Spleen (tissue), 11 donors: ENCODE measurements at regions not wholly inside any gene's neighbourhood (a gene's known extent, or its start where the extent isn't known, plus 50 kb on each side); places are given as distances from the start of the nearest gene placed in this dataset.

Experiments
- DNase-seq: peaks from one replicate; pipeline ENCODE4 v3.0.0-alpha.2; 2020
- H3K27ac ChIP-seq, 8 donors: fragments of 200-600 bp; sonication (generic) in 7 of 8; 1 replicate in 4 of 8; 2 replicates in 4 of 8; pipeline versions ENCODE4 v1.5.0 to v1.8.0; 2016 to 2021; ENCODE audit warnings: inconsistent platforms in 4 of 8, mild to moderate bottlenecking in 4 of 8, moderate library complexity in 1 of 8
- H3K27me3 ChIP-seq, 7 donors: fragments of 200-600 bp; sonication (generic) in 6 of 7; replicated peaks in 1 of 7; 1 replicate in 4 of 7; 2 replicates in 3 of 7; pipeline versions ENCODE4 v1.5.0 to v1.8.0; 2016 to 2021; ENCODE audit warnings: inconsistent platforms in 3 of 7, mild to moderate bottlenecking in 1 of 7
- H3K36me3 ChIP-seq, 6 donors: fragments of 200-600 bp; sonication (generic) in 5 of 6; 1 replicate in 4 of 6; 2 replicates in 2 of 6; pipeline versions ENCODE4 v1.5.0 to v1.8.0; 2016 to 2021; ENCODE audit warnings: inconsistent platforms in 2 of 6
- H3K4me1 ChIP-seq, 6 donors: fragments of 200-600 bp; sonication (generic) in 5 of 6; 1 replicate in 3 of 6; 2 replicates in 3 of 6; pipeline versions ENCODE4 v1.5.0 to v1.8.0; 2016 to 2021; ENCODE audit warnings: inconsistent platforms in 3 of 6
- H3K4me3 ChIP-seq, 8 donors: fragments of 200-600 bp; sonication (generic) in 7 of 8; 1 replicate in 4 of 8; 2 replicates in 4 of 8; pipeline versions ENCODE4 v1.5.0 to v1.8.0; 2016 to 2021; ENCODE audit warnings: inconsistent platforms in 4 of 8, mild to moderate bottlenecking in 4 of 8, moderate library complexity in 2 of 8
- H3K9me3 ChIP-seq, 8 donors: fragments of 200-600 bp; sonication (generic) in 7 of 8; 1 replicate in 4 of 8; 2 replicates in 4 of 8; pipeline versions ENCODE4 v1.5.0 to v1.8.0; 2016 to 2021; ENCODE audit warnings: inconsistent platforms in 4 of 8
- CTCF ChIP-seq, 11 experiments: fragments of 200-600 bp in 7 of 11; fragments of 450-650 bp in 4 of 11; sonication (generic) in 4 of 11; IDR thresholded peaks in 8 of 11; conservative IDR thresholded peaks in 3 of 11; 1 replicate in 7 of 11; 2 replicates in 4 of 11; pipeline versions ENCODE4 v1.4.0 to v1.8.0; 2016 to 2021; ENCODE audit warnings: antibody characterized with exemption in 11 of 11, inconsistent platforms in 4 of 11, mild to moderate bottlenecking in 1 of 11
- POLR2A ChIP-seq, 3 donors: fragments of 450-650 bp; IDR thresholded peaks; one replicate each; pipeline ENCODE4 v1.5.1; 2017; ENCODE audit warnings: antibody characterized with exemption in 3 of 3, mild to moderate bottlenecking in 1 of 3
- POLR2AphosphoS5 ChIP-seq, 3 donors: sonication (generic); formaldehyde crosslinking; IDR thresholded peaks; one replicate each; pipeline ENCODE4 v1.5.1; 2017; ENCODE audit warnings: antibody characterized with exemption in 3 of 3
- whole genome bisulfite sequencing, 5 donors: extraction: QIAGEN DNeasy Blood & Tissue Kit in 3 of 5; methylation state at CpG; one replicate each; pipeline versions ENCODE4 v1.1.5 to v1.1.7; 2013 to 2018; 5-methylcytosine and 5-hydroxymethylcytosine counted together
- intact Hi-C: fragments of 100-400 bp; cut with DNase I; formaldehyde crosslinking; loops from one replicate; pipeline ENCODE4 v1.15.0; 2023; ENCODE audit warnings: low total_unique reads
- donor health status: healthy with polysubstance abuse.
- donor health status: DM: no; HTN: no; CAD: no; lungs with moderate emphysema.
- donor health status: DM: no; HTN: no; CAD: no.
- donor health status: Bipolar disorder and iron deficiency.
- donor health status: healthy.
- donor health status: DM: no; HTN: no; CAD: no.
- donor health status: DM: yes; HTN: yes; CAD: no.

GRCh38 chr3:166917437-166917836, 462.7 kb downstream of the ZBBX start:
- TF ChIP-seq POLR2AphosphoS5 (IDR thresholded peaks at IDR 0.05) = no peak
- no peak for TF ChIP-seq POLR2A (IDR thresholded peaks at IDR 0.05)
- no peak for TF ChIP-seq CTCF (IDR thresholded peaks at IDR 0.05 in 8 of 11, conservative IDR thresholded peaks at IDR 0.05 in 3 of 11)
- Histone ChIP-seq H3K36me3 (no peaks in the 10 kb centered on the region), H3K27me3 (no peaks in the 10 kb centered on the region), H3K4me1 (no peaks in the 10 kb centered on the region), H3K4me3 (no peak overlapping the region), H3K9me3 (peaks cover 0 to 50% (median 31%) of the 10 kb centered on the region in 8 donors), H3K27ac (no peak overlapping the region)
- WGBS, 5 donors = 82 to 97% (median 96%) methylated on average over 1 of the region's 1 CpG
- no peak for DNase-seq
- intact Hi-C loops = no loop called here

- intact Hi-C loops = no loop called here
- Histone ChIP-seq H3K27ac (no peak overlapping the region), H3K9me3 (peaks cover 0 to 12% (median 0%) of the 10 kb centered on the region in 8 donors), H3K4me1 (no peaks in the 10 kb centered on the region), H3K27me3 (no peaks in the 10 kb centered on the region), H3K4me3 (no peak overlapping the region), H3K36me3 (no peaks in the 10 kb centered on the region)
- TF ChIP-seq POLR2A (IDR thresholded peaks at IDR 0.05) = no peak
- no peak for TF ChIP-seq CTCF (IDR thresholded peaks at IDR 0.05 in 8 of 11, conservative IDR thresholded peaks at IDR 0.05 in 3 of 11)
- no peak for TF ChIP-seq POLR2AphosphoS5 (IDR thresholded peaks at IDR 0.05)
- no peak for DNase-seq
Measured at GRCh38 chr3:166902374-166902773, 477.7 kb downstream of the ZBBX start.

GRCh38 chr3:166900866-166901577, 479.1 kb downstream of the ZBBX start:
- no peak overlapping the region for H3K4me3 ChIP-seq
- no peaks in the 10 kb centered on the region for H3K27me3 ChIP-seq
- TF ChIP-seq POLR2A (IDR thresholded peaks at IDR 0.05) (no peak), CTCF (IDR thresholded peaks at IDR 0.05 in 8 of 11, conservative IDR thresholded peaks at IDR 0.05 in 3 of 11) (no peak), POLR2AphosphoS5 (IDR thresholded peaks at IDR 0.05) (no peak)
- no peaks in the 10 kb centered on the region for H3K4me1 ChIP-seq
- intact Hi-C loops = no loop called here
- peaks cover 0 to 6% (median 0%) of the 10 kb centered on the region in 8 donors for H3K9me3 ChIP-seq
- 75 to 87% (median 82%) methylated on average over 3 of the region's 3 CpGs for WGBS, 5 donors
- H3K27ac ChIP-seq = no peak overlapping the region
- no peak for DNase-seq
- no peaks in the 10 kb centered on the region for H3K36me3 ChIP-seq

- Histone ChIP-seq H3K9me3 (no peaks in the 10 kb centered on the region), H3K27me3 (no peaks in the 10 kb centered on the region), H3K4me3 (no peak overlapping the region), H3K4me1 (no peaks in the 10 kb centered on the region), H3K36me3 (no peaks in the 10 kb centered on the region), H3K27ac (no peak overlapping the region)
- WGBS, 5 donors = 51 to 74% (median 65%) methylated on average over 1 of the region's 1 CpG
- DNase-seq = no peak
- intact Hi-C loops = no loop called here
- TF ChIP-seq POLR2A (IDR thresholded peaks at IDR 0.05) (no peak), CTCF (IDR thresholded peaks at IDR 0.05 in 8 of 11, conservative IDR thresholded peaks at IDR 0.05 in 3 of 11) (no peak), POLR2AphosphoS5 (IDR thresholded peaks at IDR 0.05) (no peak)
Measured at GRCh38 chr3:166897811-166898210, 482.3 kb downstream of the ZBBX start.
